Lower leg skin (tissue), 3 donors: ENCODE measurements at regions not wholly inside any gene's neighbourhood (a gene's known extent, or its start where the extent isn't known, plus 50 kb on each side); places are given as distances from the start of the nearest gene placed in this dataset.

Experiments
- POLR2A ChIP-seq, 2 donors: fragments of 450-650 bp; IDR thresholded peaks; one replicate each; pipeline ENCODE4 v1.6.1; 2016 to 2017; ENCODE audit warnings: antibody characterized with exemption in 2 of 2, mild to moderate bottlenecking in 1 of 2, moderate library complexity in 1 of 2
- TF ChIP-seq, protein P1 (sequence below), 3 donors: fragments of 450-650 bp; IDR thresholded peaks; one replicate each; pipeline ENCODE4 v1.5.1; 2016; ENCODE audit warnings: antibody characterized with exemption in 3 of 3, mild to moderate bottlenecking in 3 of 3, moderate library complexity in 2 of 3

DNA sequence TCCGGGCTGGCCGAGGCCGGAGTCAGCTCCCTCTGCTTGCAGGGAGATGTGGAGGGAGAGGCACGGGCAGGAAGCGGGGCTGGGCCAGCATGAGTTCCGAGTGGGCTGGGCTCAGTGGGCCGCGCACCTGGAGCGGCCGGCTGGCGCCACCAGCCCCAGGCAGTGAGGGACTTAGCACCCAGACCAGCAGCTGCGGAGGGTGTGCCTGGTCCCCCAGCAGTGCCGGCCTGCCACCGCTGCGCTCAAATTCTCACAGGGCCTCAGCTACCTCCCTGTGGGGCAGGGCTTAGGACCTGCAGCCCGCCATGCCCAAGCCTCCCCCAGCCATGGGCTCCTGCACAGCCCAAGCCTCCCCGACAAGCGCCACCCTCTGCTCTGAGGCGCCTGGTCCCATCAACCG is 700.3 kb downstream of the DNAH5 start:
- TF ChIP-seq POLR2A (IDR thresholded peaks at IDR 0.05) = no peak
- TF ChIP-seq, protein P1, sequence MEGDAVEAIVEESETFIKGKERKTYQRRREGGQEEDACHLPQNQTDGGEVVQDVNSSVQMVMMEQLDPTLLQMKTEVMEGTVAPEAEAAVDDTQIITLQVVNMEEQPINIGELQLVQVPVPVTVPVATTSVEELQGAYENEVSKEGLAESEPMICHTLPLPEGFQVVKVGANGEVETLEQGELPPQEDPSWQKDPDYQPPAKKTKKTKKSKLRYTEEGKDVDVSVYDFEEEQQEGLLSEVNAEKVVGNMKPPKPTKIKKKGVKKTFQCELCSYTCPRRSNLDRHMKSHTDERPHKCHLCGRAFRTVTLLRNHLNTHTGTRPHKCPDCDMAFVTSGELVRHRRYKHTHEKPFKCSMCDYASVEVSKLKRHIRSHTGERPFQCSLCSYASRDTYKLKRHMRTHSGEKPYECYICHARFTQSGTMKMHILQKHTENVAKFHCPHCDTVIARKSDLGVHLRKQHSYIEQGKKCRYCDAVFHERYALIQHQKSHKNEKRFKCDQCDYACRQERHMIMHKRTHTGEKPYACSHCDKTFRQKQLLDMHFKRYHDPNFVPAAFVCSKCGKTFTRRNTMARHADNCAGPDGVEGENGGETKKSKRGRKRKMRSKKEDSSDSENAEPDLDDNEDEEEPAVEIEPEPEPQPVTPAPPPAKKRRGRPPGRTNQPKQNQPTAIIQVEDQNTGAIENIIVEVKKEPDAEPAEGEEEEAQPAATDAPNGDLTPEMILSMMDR (IDR thresholded peaks at IDR 0.05) = no peak
